ENCODE measurements at regions not wholly inside any gene's neighbourhood (a gene's known extent, or its start where the extent isn't known, plus 50 kb on each side); places are given as distances from the start of the nearest gene placed in this dataset.
A peak's percentile ranks its signal among the peaks of the same experiment; 100 is the strongest.

- no peak for TF ChIP-seq CTCF (IDR thresholded peaks at IDR 0.05; ENCODE audit: borderline replicate concordance, extremely low read depth, insufficient read depth)
- intact Hi-C loops (cut with DNase I) = no loop called here
- no peak for DNase-seq
- no peaks in the 10 kb centered on the region for H3K4me1 ChIP-seq (ENCODE audit: control insufficient read depth in 2 of 3, insufficient read depth in 2 of 3, low read depth in 1 of 3, low read length in 3 of 3)
- FAIRE-seq = no peak
- H3K4me3 ChIP-seq (ENCODE audit: low read length in 3 of 3) = no peak overlapping the region
- no peaks in the 10 kb centered on the region for H3K9me3 ChIP-seq (ENCODE audit: control insufficient read depth in 2 of 3, insufficient read depth in 1 of 3, low read length in 3 of 3)
- H3K27me3 ChIP-seq (ENCODE audit: control insufficient read depth, insufficient read depth, low read length) = no peaks in the 10 kb centered on the region
- no peak overlapping the region for H3K27ac ChIP-seq (ENCODE audit: low read depth in 2 of 2, low read length in 2 of 2)
- no peaks in the 10 kb centered on the region for H3K36me3 ChIP-seq (ENCODE audit: control insufficient read depth in 2 of 3, insufficient read depth in 3 of 3, low read length in 3 of 3)
- H3K9ac ChIP-seq (ENCODE audit: low read length in 3 of 3) = no peak overlapping the region
Measured at GRCh38 chr13:97892717-97893116, 60.8 kb upstream of the IPO5 start.

DNA sequence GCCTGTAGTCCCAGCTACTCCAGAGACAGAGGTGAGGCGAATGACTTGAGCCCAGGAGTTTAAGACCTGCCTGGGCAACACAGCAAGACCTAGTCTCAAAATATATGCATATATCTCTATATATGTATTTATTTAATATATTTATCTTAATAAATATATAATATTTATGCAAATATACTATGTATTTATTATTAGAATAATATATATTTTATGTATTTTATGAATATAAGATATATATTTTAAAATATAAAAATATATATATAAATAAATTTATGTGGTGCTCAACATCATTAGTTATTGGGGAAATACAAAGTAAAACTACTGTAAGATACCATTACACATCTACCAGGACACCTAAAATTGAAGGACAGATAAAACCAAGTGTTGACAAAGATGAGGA lies 58.1 kb upstream of the IPO5 start:
- no peak for TF ChIP-seq CTCF (IDR thresholded peaks at IDR 0.05; ENCODE audit: borderline replicate concordance, extremely low read depth, insufficient read depth)
- peak; percentile 32 for FAIRE-seq
- no peaks in the 10 kb centered on the region for H3K36me3 ChIP-seq (ENCODE audit: control insufficient read depth in 2 of 3, insufficient read depth in 3 of 3, low read length in 3 of 3)
- H3K27ac ChIP-seq (ENCODE audit: low read depth in 2 of 2, low read length in 2 of 2) = no peak overlapping the region
- no peaks in the 10 kb centered on the region for H3K4me1 ChIP-seq (ENCODE audit: control insufficient read depth in 2 of 3, insufficient read depth in 2 of 3, low read depth in 1 of 3, low read length in 3 of 3)
- no peak for DNase-seq
- intact Hi-C loops (cut with DNase I) = no loop called here
- H3K9me3 ChIP-seq (ENCODE audit: control insufficient read depth in 2 of 3, insufficient read depth in 1 of 3, low read length in 3 of 3) = no peaks in the 10 kb centered on the region
- no peak overlapping the region for H3K4me3 ChIP-seq (ENCODE audit: low read length in 3 of 3)
- H3K9ac ChIP-seq (ENCODE audit: low read length in 3 of 3) = no peak overlapping the region
- no peaks in the 10 kb centered on the region for H3K27me3 ChIP-seq (ENCODE audit: control insufficient read depth, insufficient read depth, low read length)

DNA sequence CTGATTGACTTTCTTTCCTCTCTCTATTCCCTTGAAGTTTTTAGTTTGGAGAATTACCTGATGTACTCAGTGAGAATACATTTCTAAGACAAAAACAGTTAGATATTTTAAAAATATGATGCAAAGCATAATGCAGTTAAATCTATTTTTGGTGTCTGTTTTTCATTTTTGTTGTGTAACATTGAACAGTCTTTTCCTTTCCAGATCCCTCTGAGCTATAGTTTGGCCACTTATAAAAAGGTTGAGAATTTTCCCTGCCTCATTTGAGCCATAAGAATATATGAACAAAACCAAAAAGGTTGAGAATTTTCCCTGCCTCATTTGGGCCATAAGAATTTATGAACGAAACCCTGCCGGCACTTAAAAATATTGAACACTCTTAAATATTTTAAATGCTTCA lies 57.0 kb upstream of the IPO5 start:
- Histone ChIP-seq H3K4me3 (ENCODE audit: low read length in 3 of 3) (no peak overlapping the region), H3K27me3 (ENCODE audit: control insufficient read depth, insufficient read depth, low read length) (no peaks in the 10 kb centered on the region), H3K9me3 (ENCODE audit: control insufficient read depth in 2 of 3, insufficient read depth in 1 of 3, low read length in 3 of 3) (no peaks in the 10 kb centered on the region), H3K36me3 (ENCODE audit: control insufficient read depth in 2 of 3, insufficient read depth in 3 of 3, low read length in 3 of 3) (no peaks in the 10 kb centered on the region), H3K4me1 (ENCODE audit: control insufficient read depth in 2 of 3, insufficient read depth in 2 of 3, low read depth in 1 of 3, low read length in 3 of 3) (no peaks in the 10 kb centered on the region), H3K27ac (ENCODE audit: low read depth in 2 of 2, low read length in 2 of 2) (no peak overlapping the region), H3K9ac (ENCODE audit: low read length in 3 of 3) (no peak overlapping the region)
- DNase-seq (no peak), FAIRE-seq (no peak)
- no peak for TF ChIP-seq CTCF (IDR thresholded peaks at IDR 0.05; ENCODE audit: borderline replicate concordance, extremely low read depth, insufficient read depth)
- intact Hi-C loops (cut with DNase I) = no loop called here

GRCh38 chr13:97901716-97902115 lies 51.8 kb upstream of the IPO5 start:
- Histone ChIP-seq H3K9me3 (ENCODE audit: control insufficient read depth in 2 of 3, insufficient read depth in 1 of 3, low read length in 3 of 3) (no peaks in the 10 kb centered on the region), H3K27me3 (ENCODE audit: control insufficient read depth, insufficient read depth, low read length) (no peaks in the 10 kb centered on the region), H3K36me3 (ENCODE audit: control insufficient read depth in 2 of 3, insufficient read depth in 3 of 3, low read length in 3 of 3) (no peaks in the 10 kb centered on the region), H3K27ac (ENCODE audit: low read depth in 2 of 2, low read length in 2 of 2) (no peak overlapping the region), H3K4me1 (ENCODE audit: control insufficient read depth in 2 of 3, insufficient read depth in 2 of 3, low read depth in 1 of 3, low read length in 3 of 3) (no peaks in the 10 kb centered on the region), H3K4me3 (ENCODE audit: low read length in 3 of 3) (no peak overlapping the region), H3K9ac (ENCODE audit: low read length in 3 of 3) (no peak overlapping the region)
- intact Hi-C loops (cut with DNase I) = no loop called here
- FAIRE-seq (no peak), DNase-seq (no peak)
- TF ChIP-seq CTCF (IDR thresholded peaks at IDR 0.05; ENCODE audit: borderline replicate concordance, extremely low read depth, insufficient read depth) = no peak

All from kidney (tissue), 13 donors.